WTC11 (cell line): ENCODE measurements at regions not wholly inside any gene's neighbourhood (a gene's known extent, or its start where the extent isn't known, plus 50 kb on each side); places are given as distances from the start of the nearest gene placed in this dataset.

Experiments
- ATAC-seq: fragments of 200-7000 bp; cut with Tn5 transposase; 2 replicates; pipeline ENCODE4 v1.10.0; 2021; ENCODE audit warnings: mild to moderate bottlenecking, moderate library complexity
- CTCF ChIA-PET: fragments of 300-600 bp; sonication (Branson Sonifier 250); formaldehyde crosslinking; loops from one replicate; lab custom pipeline; 2021; ENCODE audit warnings: antibody characterized with exemption; lab: Charles Lee
- POLR2A ChIA-PET: fragments of 350-600 bp; sonication (Branson Sonifier 250); formaldehyde crosslinking; loops from one replicate; lab custom pipeline; 2021; ENCODE audit warnings: antibody characterized with exemption; lab: Charles Lee
- DNase-seq: peaks from one replicate; pipeline ENCODE4 v3.0.0; 2021; ENCODE audit warnings: low spot score
- H3K27ac Mint-ChIP-seq: 2 replicates; pipeline ENCODE4 v1.8.0; 2021; ENCODE audit warnings: mixed read lengths
- H3K27me3 Mint-ChIP-seq: 2 replicates; pipeline ENCODE4 v1.8.0; 2021; ENCODE audit warnings: low read depth, mild to moderate bottlenecking, moderate library complexity, mixed read lengths
- H3K36me3 Mint-ChIP-seq: 2 replicates; pipeline ENCODE4 v1.8.0; 2021; ENCODE audit warnings: mixed read lengths
- H3K4me1 Mint-ChIP-seq: 2 replicates; pipeline ENCODE4 v1.8.0; 2022; ENCODE audit warnings: mixed read lengths
- H3K4me3 Mint-ChIP-seq: 2 replicates; pipeline ENCODE4 v1.8.0; 2021; ENCODE audit warnings: mild to moderate bottlenecking, moderate library complexity, mixed read lengths
- H3K9me3 Mint-ChIP-seq: 2 replicates; pipeline ENCODE4 v1.8.0; 2021; ENCODE audit warnings: mixed read lengths
- CREM ChIP-seq: sonication (generic); formaldehyde crosslinking; IDR thresholded peaks from 2 replicates; pipeline ENCODE4 v1.8.1; 2022; ENCODE audit warnings: mild to moderate bottlenecking, missing genetic modification reagents, moderate library complexity
- ETV6 ChIP-seq: sonication (generic); formaldehyde crosslinking; IDR thresholded peaks from 2 replicates; pipeline ENCODE4 v1.8.1; 2022; ENCODE audit warnings: mild to moderate bottlenecking, missing genetic modification reagents
- NFE2L1 ChIP-seq: sonication (generic); formaldehyde crosslinking; IDR thresholded peaks from 2 replicates; pipeline ENCODE4 v1.8.1; 2023; ENCODE audit warnings: missing genetic modification reagents
- NFYB ChIP-seq: sonication (generic); formaldehyde crosslinking; conservative IDR thresholded peaks from 2 replicates; pipeline ENCODE4 v1.8.0; 2022; ENCODE audit warnings: low read depth, missing genetic modification reagents
- NR1H2 ChIP-seq: sonication (generic); formaldehyde crosslinking; IDR thresholded peaks from 2 replicates; pipeline ENCODE4 v1.9.0; 2021; ENCODE audit warnings: mild to moderate bottlenecking, moderate library complexity, missing genetic modification reagents
- PRDM15 ChIP-seq: sonication (generic); formaldehyde crosslinking; IDR thresholded peaks from 2 replicates; pipeline ENCODE4 v1.8.0; 2022; ENCODE audit warnings: missing genetic modification reagents
- PRRX2 ChIP-seq: fragments of 250-450 bp; sonication (Bioruptor Pico); IDR thresholded peaks from 2 replicates; pipeline ENCODE4 v1.8.0; 2021; ENCODE audit warnings: mild to moderate bottlenecking
- SMAD4 ChIP-seq: sonication (generic); formaldehyde crosslinking; IDR thresholded peaks from 2 replicates; pipeline ENCODE4 v1.8.0; 2022; ENCODE audit warnings: mild to moderate bottlenecking, missing genetic modification reagents
- TCF7 ChIP-seq: sonication (generic); formaldehyde crosslinking; IDR thresholded peaks from 2 replicates; pipeline ENCODE4 v1.8.0; 2022; ENCODE audit warnings: mild to moderate bottlenecking, low read depth, missing genetic modification reagents, moderate library complexity
- TEAD1 ChIP-seq: sonication (generic); formaldehyde crosslinking; IDR thresholded peaks from 2 replicates; pipeline ENCODE4 v1.8.0; 2022; ENCODE audit warnings: mild to moderate bottlenecking, missing genetic modification reagents
- TEAD4 ChIP-seq: sonication (generic); formaldehyde crosslinking; IDR thresholded peaks from 2 replicates; pipeline ENCODE4 v1.8.0; 2022; ENCODE audit warnings: mild to moderate bottlenecking, missing genetic modification reagents
- TP53 ChIP-seq: sonication (generic); formaldehyde crosslinking; IDR thresholded peaks from 2 replicates; pipeline ENCODE4 v1.8.1; 2023; ENCODE audit warnings: mild to moderate bottlenecking, missing genetic modification reagents
- ZNF281 ChIP-seq: sonication (generic); formaldehyde crosslinking; IDR thresholded peaks from 2 replicates; pipeline ENCODE4 v1.8.0; 2023; ENCODE audit warnings: mild to moderate bottlenecking, missing genetic modification reagents
- ZSCAN18 ChIP-seq: fragments of 250-450 bp; sonication (Bioruptor Pico); IDR thresholded peaks from 2 replicates; pipeline ENCODE4 v2.1.2; 2022; ENCODE audit warnings: mild to moderate bottlenecking, moderate library complexity
- TF ChIP-seq, protein P1 (sequence below): fragments of 250-450 bp; sonication (Bioruptor Pico); IDR thresholded peaks from 2 replicates; pipeline ENCODE4 v1.9.0; 2021; ENCODE audit warnings: moderate library complexity, mild to moderate bottlenecking, inconsistent platforms, borderline replicate concordance
- TF ChIP-seq, protein P2 (sequence below): sonication (generic); formaldehyde crosslinking; IDR thresholded peaks from 2 replicates; pipeline ENCODE4 v1.8.1; 2023; ENCODE audit warnings: mild to moderate bottlenecking, missing genetic modification reagents, borderline replicate concordance

DNA sequence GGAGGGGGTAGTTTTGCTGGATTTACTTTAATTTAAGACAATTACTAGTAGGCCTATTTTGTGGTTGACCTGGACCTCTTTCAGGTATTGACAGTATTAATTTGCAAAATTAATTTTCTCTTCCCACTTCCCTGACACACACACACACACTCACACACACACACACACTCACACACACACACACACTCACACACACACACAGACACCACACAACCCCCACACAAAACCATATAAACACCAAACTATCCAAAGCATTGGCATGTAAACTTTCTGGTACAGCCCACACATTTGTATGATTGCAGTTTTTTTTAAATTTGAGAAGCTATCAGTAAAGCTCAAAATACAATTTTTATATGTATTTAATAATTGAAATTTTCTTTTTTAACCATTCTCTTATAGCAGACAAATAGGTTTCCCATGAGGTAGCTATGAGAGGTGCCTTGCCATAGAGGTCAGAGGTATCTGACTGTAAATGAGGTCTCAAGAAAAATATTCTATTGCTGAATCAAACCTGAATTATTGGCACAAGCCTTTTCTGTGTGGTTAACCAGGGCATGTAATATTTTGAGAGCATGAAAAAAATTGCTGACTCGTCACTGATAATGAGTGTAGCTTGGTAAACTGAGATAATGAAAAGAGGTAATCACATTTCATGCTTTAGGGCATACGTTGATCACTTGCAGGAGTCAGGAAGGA lies 306.5 kb downstream of the GATA3 start (continued):
- TF ChIP-seq PRDM15 (no peak), NFYB (no peak)

GRCh38 chr10:8361510-8361844 lies 307.0 kb downstream of the GATA3 start:
- ATAC-seq (no peak), DNase-seq (no peak)
- Mint-ChIP-seq H3K4me3 (no peak overlapping the region), H3K9me3 (peaks cover 6% of the 10 kb centered on the region), H3K4me1 (no peaks in the 10 kb centered on the region), H3K36me3 (no peaks in the 10 kb centered on the region), H3K27ac (no peak overlapping the region), H3K27me3 (no peaks in the 10 kb centered on the region; the same call in 1 of the 2 replicates)
- TF ChIP-seq ZSCAN18 (CRISPR knock-in tag) = no peak
- no peak for TF ChIP-seq ZNF281 (CRISPR knock-in tag)
- no peak for TF ChIP-seq TEAD1 (CRISPR knock-in tag)
- no peak for TF ChIP-seq TP53 (CRISPR knock-in tag)
- TF ChIP-seq, protein P1, sequence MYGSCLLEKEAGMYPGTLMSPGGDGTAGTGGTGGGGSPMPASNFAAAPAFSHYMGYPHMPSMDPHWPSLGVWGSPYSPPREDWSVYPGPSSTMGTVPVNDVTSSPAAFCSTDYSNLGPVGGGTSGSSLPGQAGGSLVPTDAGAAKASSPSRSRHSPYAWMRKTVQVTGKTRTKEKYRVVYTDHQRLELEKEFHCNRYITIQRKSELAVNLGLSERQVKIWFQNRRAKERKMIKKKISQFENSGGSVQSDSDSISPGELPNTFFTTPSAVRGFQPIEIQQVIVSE (CRISPR knock-in tag) = no peak
- TF ChIP-seq PRRX2 (CRISPR knock-in tag) = no peak
- ChIA-PET CTCF (no interaction called here), POLR2A (no interaction called here)

- no peaks in the 10 kb centered on the region for H3K36me3 Mint-ChIP-seq
- H3K27ac Mint-ChIP-seq = no peak overlapping the region
- ATAC-seq (no peak), DNase-seq (no peak)
- no peaks in the 10 kb centered on the region for H3K27me3 Mint-ChIP-seq
- CTCF ChIA-PET = interaction anchor here (0.7 kb wide), 1 partner anchor 35 kb away, joined by 3 read pairs; no protein-coding TSS in a partner anchor
- peaks cover 11% of the 10 kb centered on the region for H3K9me3 Mint-ChIP-seq
- no peaks in the 10 kb centered on the region for H3K4me1 Mint-ChIP-seq
- no peak overlapping the region for H3K4me3 Mint-ChIP-seq
- POLR2A ChIA-PET = interaction anchor here (0.6 kb wide), 1 partner anchor 401 kb away, joined by 4 read pairs; no protein-coding TSS in a partner anchor
- no peak for TF ChIP-seq TCF7 (CRISPR knock-in tag)
- no peak for TF ChIP-seq NR1H2 (CRISPR knock-in tag)
- no peak for TF ChIP-seq ETV6 (CRISPR knock-in tag)
- TF ChIP-seq CREM = no peak
- no peak for TF ChIP-seq NFYB
- no peak for TF ChIP-seq SMAD4
- TF ChIP-seq TEAD4 (CRISPR knock-in tag) = no peak
- TF ChIP-seq, protein P2, sequence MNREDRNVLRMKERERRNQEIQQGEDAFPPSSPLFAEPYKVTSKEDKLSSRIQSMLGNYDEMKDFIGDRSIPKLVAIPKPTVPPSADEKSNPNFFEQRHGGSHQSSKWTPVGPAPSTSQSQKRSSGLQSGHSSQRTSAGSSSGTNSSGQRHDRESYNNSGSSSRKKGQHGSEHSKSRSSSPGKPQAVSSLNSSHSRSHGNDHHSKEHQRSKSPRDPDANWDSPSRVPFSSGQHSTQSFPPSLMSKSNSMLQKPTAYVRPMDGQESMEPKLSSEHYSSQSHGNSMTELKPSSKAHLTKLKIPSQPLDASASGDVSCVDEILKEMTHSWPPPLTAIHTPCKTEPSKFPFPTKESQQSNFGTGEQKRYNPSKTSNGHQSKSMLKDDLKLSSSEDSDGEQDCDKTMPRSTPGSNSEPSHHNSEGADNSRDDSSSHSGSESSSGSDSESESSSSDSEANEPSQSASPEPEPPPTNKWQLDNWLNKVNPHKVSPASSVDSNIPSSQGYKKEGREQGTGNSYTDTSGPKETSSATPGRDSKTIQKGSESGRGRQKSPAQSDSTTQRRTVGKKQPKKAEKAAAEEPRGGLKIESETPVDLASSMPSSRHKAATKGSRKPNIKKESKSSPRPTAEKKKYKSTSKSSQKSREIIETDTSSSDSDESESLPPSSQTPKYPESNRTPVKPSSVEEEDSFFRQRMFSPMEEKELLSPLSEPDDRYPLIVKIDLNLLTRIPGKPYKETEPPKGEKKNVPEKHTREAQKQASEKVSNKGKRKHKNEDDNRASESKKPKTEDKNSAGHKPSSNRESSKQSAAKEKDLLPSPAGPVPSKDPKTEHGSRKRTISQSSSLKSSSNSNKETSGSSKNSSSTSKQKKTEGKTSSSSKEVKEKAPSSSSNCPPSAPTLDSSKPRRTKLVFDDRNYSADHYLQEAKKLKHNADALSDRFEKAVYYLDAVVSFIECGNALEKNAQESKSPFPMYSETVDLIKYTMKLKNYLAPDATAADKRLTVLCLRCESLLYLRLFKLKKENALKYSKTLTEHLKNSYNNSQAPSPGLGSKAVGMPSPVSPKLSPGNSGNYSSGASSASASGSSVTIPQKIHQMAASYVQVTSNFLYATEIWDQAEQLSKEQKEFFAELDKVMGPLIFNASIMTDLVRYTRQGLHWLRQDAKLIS (CRISPR knock-in tag) = no peak
- TF ChIP-seq NFE2L1 = no peak
These were observed 311.7 kb downstream of the GATA3 start for GRCh38 chr10:8365935-8366911.
